ENCODE measurements at regions not wholly inside any gene's neighbourhood (a gene's known extent, or its start where the extent isn't known, plus 50 kb on each side); places are given as distances from the start of the nearest gene placed in this dataset.

- Histone ChIP-seq H3K4me1 (replicated peaks; ENCODE audit: insufficient read depth) (no peaks in the 10 kb centered on the region), H3K9me3 (ENCODE audit: insufficient read depth, low read depth) (no peaks in the 10 kb centered on the region), H3K9me2 (ENCODE audit: insufficient read depth) (no peaks in the 10 kb centered on the region), H4K20me1 (ENCODE audit: insufficient read depth) (no peaks in the 10 kb centered on the region), H3K4me3 (no peak overlapping the region), H3K27ac (no peak overlapping the region), H3K27me3 (ENCODE audit: insufficient read depth, low read depth) (no peaks in the 10 kb centered on the region), H2AFZ (no peak overlapping the region), H3K36me3 (ENCODE audit: low read depth) (no peaks in the 10 kb centered on the region), H3K4me2 (no peak overlapping the region), H3K79me2 (ENCODE audit: low read depth) (no peaks in the 10 kb centered on the region), H3F3A (ENCODE audit: insufficient read depth, low read depth) (no peaks in the 10 kb centered on the region)
- BruUV-seq (replicated peaks), result no TSS peak
- no peak for DNase-seq
- TF ChIP-seq, protein P1, sequence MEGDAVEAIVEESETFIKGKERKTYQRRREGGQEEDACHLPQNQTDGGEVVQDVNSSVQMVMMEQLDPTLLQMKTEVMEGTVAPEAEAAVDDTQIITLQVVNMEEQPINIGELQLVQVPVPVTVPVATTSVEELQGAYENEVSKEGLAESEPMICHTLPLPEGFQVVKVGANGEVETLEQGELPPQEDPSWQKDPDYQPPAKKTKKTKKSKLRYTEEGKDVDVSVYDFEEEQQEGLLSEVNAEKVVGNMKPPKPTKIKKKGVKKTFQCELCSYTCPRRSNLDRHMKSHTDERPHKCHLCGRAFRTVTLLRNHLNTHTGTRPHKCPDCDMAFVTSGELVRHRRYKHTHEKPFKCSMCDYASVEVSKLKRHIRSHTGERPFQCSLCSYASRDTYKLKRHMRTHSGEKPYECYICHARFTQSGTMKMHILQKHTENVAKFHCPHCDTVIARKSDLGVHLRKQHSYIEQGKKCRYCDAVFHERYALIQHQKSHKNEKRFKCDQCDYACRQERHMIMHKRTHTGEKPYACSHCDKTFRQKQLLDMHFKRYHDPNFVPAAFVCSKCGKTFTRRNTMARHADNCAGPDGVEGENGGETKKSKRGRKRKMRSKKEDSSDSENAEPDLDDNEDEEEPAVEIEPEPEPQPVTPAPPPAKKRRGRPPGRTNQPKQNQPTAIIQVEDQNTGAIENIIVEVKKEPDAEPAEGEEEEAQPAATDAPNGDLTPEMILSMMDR (conservative IDR thresholded peaks at IDR 0.05), result no peak
- no peak for TF ChIP-seq EZH2 (IDR thresholded peaks at IDR 0.05; ENCODE audit: low read depth)
- ChIA-PET POLR2A (ENCODE audit: unreplicated experiment) (no interaction called here), CTCF (no interaction called here)
- intact Hi-C loops (cut with micrococcal nuclease; ENCODE audit: unreplicated experiment), result no loop called here
Measured at GRCh38 chr13:89803839-89804238, 1543.6 kb upstream of the MIR17HG start.

GRCh38 chr13:89806594-89806993 is 1540.9 kb upstream of the MIR17HG start:
- no peak for DNase-seq
- POLR2A ChIA-PET (ENCODE audit: unreplicated experiment), result no interaction called here
- H3K9me2 ChIP-seq (ENCODE audit: insufficient read depth), result no peaks in the 10 kb centered on the region
- TF ChIP-seq EZH2 (IDR thresholded peaks at IDR 0.05; ENCODE audit: low read depth), result no peak
- TF ChIP-seq, protein P1 (conservative IDR thresholded peaks at IDR 0.05), result no peak
- no peak overlapping the region for H3K4me2 ChIP-seq
- H3K27ac ChIP-seq, result no peak overlapping the region
- H3K36me3 ChIP-seq (ENCODE audit: low read depth), result no peaks in the 10 kb centered on the region
- no peak overlapping the region for H3K4me3 ChIP-seq
- no peaks in the 10 kb centered on the region for H3K9me3 ChIP-seq (ENCODE audit: insufficient read depth, low read depth)
- no peak overlapping the region for H2AFZ ChIP-seq
- no TSS peak for BruUV-seq (replicated peaks)
- CTCF ChIA-PET, result no interaction called here
- no peaks in the 10 kb centered on the region for H3K27me3 ChIP-seq (ENCODE audit: insufficient read depth, low read depth)
- no peaks in the 10 kb centered on the region for H4K20me1 ChIP-seq (ENCODE audit: insufficient read depth)
- no peaks in the 10 kb centered on the region for H3K79me2 ChIP-seq (ENCODE audit: low read depth)
- H3F3A ChIP-seq (ENCODE audit: insufficient read depth, low read depth), result no peaks in the 10 kb centered on the region
- H3K4me1 ChIP-seq (replicated peaks; ENCODE audit: insufficient read depth), result no peaks in the 10 kb centered on the region
- intact Hi-C loops (cut with micrococcal nuclease; ENCODE audit: unreplicated experiment), result no loop called here

DNA sequence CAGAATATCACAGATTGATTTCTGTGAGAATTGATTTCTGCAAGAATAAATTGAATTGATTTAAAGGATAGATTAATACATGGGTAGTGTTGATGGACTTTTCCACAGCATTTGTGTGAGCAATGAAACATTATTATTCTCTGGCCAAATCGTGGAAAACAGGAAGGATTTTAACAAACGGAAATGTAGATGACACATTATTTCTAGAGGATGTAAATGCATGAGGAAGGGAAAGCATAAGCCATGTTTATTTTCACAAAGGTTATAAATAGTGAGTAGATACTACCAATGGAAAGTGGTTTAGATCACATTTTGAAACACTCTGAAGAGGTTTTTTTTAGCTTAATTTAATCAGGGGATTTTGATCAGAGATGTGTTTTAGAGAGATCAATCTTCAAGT is 1534.6 kb upstream of the MIR17HG start:
- ChIA-PET POLR2A (ENCODE audit: unreplicated experiment) (no interaction called here), CTCF (no interaction called here)
- Histone ChIP-seq H3K4me1 (replicated peaks; ENCODE audit: insufficient read depth) (no peaks in the 10 kb centered on the region), H3K9me2 (ENCODE audit: insufficient read depth) (0 out of 2 replicates have a peak, but pooled peaks cover 3% of the 10 kb centered on the region), H3F3A (ENCODE audit: insufficient read depth, low read depth) (no peaks in the 10 kb centered on the region), H2AFZ (no peak overlapping the region), H3K79me2 (ENCODE audit: low read depth) (no peaks in the 10 kb centered on the region), H4K20me1 (ENCODE audit: insufficient read depth) (no peaks in the 10 kb centered on the region), H3K27ac (no peak overlapping the region), H3K36me3 (ENCODE audit: low read depth) (no peaks in the 10 kb centered on the region), H3K27me3 (ENCODE audit: insufficient read depth, low read depth) (no peaks in the 10 kb centered on the region), H3K9me3 (ENCODE audit: insufficient read depth, low read depth) (no peaks in the 10 kb centered on the region), H3K4me2 (no peak overlapping the region), H3K4me3 (no peak overlapping the region)
- intact Hi-C loops (cut with micrococcal nuclease; ENCODE audit: unreplicated experiment), result no loop called here
- TF ChIP-seq, protein P1 (conservative IDR thresholded peaks at IDR 0.05), result no peak
- TF ChIP-seq EZH2 (IDR thresholded peaks at IDR 0.05; ENCODE audit: low read depth), result no peak
- DNase-seq, result no peak
- BruUV-seq (replicated peaks), result no TSS peak
